ENCODE measurements at regions not wholly inside any gene's neighbourhood (a gene's known extent, or its start where the extent isn't known, plus 50 kb on each side); places are given as distances from the start of the nearest gene placed in this dataset.

DNA sequence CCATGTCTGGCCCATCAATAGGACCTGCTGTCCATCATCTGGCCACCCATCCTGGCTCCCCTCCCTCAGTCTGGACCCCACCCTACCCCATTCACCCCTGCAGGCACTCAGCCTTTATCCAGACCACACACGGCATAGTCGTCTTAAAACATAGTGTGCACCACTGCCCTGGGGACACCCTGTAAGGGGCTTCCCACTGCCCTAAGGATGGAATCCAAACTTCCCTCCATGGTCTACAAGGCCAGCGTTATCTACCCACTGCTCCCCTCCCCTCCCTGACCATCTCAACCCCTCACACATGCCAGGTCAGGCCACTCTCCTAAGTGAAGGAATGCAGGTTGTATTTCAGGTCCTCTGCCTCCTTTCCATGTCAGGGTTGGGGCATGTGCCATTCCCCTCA, 352.7 kb upstream of the ZNF507 start:
- no peak for ATAC-seq

DNA sequence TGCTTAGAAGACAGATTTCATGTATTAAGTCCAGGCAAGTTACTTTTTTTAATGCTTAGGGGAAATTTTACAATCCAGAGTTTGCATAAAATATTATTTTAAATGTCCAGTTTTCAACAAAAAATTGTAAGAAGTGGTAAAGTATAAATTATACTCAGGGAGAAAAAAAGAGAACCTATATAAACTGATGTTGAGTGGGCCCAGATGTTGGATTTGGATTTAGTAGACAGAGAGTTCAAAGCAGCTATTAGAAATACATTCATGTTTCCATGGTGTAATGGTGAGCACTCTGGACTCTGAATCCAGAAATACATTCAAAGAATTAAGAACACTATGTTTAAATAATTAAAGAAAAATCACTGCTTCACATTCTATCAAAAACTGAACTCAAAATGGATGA, 349.9 kb upstream of the ZNF507 start:
- no peak for ATAC-seq

DNA sequence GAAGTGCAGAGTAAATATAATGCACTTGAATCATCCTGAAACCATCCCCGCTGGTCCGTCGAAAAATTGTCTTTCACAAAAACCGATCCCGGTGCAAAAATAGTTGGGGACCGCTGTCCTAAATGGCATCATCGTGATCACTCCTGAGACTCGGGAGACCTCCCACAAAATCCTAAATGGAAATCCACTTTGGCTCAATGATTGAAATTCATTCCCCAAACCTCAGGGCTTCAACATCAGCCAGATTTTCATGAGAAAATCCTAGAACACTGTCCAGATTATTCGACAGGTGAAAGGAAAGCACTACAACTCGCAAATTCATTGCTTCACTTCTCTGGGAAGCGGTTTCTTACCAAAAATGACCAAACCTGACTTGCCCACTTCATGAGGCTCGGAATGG, 335.3 kb upstream of the ZNF507 start:
- ATAC-seq, result no peak

DNA sequence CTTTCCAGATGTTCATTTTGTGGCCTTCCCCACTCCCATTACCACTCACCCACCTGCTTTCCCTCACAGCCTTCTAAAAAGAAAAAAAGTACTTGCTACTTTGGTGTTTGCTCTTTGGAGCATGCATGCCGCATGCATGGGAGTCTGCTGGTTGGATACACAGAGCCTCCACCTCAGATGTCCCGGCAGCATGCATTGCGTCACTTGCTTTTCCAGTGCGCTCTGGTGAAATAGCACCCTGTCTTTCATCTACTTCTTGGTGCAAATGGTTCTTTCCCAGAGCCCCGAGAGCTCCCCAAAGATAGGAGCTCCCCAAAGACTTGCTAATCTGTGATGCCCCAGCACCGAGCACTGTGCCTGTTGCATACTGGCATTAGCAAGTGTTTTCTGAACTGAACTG, 333.2 kb upstream of the ZNF507 start:
- ATAC-seq, result no peak

DNA sequence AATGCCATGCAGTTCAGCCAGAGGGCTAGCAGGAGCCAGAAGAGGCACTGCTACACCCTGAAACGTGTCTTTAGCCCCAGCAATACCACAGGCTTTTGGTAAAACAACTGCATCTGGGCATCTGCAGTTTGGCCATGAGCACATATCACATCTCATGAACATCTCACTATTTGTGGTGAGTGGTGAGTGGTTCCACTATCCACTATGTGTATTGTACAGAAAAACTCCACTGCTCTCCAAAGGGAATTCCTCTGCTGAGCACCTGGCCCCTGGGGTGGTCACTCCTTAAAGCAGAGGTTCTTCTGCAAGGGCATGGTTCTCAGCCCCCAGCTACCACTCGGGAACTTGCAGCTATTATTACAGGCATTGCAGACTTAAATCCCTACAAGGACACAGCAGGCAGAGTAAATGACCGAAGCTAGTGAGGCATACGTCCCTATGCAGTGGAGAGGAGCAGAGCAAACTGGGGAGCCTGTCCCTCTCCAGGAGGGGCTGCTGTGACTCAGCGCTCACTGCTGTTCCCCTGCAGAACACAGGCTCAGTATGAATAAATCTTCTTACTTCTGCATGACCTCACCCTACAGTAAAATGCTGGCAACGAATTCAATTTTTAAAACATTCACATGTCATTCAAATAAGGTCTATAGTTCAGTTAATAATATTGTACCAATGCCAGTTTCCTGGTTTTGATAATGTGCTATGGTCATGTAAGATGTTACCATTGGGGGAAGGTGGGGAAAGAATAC, 332.4 kb upstream of the ZNF507 start:
- no peak for ATAC-seq

DNA sequence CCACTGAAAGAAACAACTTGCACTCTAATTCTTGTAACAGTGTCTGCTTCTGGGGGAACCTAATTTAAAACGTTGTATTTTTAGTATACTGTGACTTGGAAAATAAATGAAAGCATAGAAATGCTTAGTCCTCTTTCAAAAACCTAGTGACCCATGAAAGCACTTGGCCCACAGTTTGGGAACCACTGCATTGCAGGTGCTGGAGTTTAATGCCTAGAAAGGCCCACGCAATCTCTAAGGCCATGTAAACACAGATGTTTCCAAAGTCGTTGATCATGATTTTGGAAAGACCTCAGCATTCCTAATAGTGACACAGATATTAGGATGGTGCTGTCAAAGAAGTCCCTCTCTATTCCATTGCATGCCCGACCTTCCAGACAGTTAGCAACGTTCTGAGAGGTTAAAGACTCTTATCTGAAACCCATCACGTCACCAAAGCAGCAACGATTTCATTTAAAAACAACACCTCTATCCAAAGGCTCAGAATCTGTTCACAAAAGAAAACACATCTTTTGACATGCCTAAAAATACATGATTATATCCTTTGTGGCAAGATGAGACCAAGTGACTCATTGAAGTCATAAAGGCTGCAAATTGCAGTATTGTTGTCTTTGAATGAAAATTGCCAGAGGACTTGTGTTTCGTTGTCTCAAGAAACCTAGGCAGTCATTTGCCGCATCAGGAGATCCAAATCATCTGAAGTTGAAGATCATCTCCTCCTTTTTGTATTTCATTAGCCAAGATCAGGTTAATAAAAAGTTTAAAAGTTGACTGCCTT, 328.0 kb upstream of the ZNF507 start:
- no peak for ATAC-seq

DNA sequence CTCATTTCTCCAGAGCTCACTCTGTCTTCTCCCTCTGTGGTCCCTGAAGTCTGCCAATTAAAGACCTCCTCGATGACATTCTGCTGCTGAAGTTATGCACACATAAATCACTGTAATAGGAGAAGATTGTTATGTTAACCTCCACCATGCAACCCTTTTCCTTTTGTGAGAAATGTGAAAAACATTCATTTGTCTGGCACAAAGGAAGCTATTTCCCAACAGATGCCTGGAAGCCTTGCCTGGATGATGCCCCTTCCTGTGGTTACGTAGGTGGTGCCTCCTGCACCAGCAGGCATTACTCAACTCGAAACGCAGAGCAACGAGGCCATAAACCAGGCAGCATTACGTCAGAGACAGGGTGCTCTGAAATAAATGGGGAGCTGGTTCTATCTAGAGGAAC, 327.4 kb upstream of the ZNF507 start:
- ATAC-seq, result no peak

DNA sequence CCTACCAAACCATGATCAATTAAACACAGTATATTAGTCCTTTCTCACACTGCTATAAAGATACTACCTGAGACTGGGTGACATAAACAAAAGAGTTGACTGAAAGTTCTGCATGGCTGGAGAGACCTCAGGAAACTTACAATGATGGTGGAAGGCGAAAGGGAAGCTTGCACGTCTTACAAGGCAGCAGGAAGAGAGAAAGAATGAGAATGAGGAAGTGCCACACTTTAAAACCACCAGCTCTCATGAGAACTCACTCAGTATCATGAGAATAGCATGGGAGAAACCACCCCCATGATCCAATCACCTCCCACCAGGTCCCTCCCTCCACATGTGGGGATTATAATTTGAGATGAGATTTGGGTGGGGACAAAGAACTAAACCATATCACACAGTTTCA, 324.9 kb upstream of the ZNF507 start:
- ATAC-seq, result no peak

DNA sequence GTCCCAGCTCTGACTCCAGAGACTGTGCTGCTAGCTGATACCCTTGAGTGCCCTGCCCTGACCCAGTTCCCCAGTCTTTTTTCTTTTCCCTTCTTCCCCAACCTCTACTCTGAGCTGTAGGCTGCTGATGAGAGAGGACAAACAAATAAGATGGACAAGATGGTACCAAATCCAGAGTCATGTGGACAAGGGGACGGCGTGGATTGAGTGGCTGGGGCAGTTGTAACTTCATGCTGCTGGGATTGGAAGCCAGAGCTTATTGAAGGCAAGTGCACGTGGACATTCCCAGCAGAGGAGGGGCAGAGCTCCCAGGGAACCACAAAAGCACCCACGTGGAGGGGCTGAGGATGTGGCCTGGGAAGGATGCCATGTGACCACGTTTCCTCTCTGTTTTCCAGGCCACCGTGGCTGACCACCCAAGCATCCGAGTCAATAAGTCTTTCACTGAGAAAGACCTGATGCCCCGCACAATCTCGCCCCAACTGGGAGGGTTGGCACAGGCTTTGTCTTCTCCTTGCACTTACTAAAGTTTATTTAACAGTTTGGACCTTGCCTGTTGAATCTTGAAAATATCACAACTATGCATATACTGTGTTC, 323.3 kb upstream of the ZNF507 start:
- ATAC-seq, result no peak

DNA sequence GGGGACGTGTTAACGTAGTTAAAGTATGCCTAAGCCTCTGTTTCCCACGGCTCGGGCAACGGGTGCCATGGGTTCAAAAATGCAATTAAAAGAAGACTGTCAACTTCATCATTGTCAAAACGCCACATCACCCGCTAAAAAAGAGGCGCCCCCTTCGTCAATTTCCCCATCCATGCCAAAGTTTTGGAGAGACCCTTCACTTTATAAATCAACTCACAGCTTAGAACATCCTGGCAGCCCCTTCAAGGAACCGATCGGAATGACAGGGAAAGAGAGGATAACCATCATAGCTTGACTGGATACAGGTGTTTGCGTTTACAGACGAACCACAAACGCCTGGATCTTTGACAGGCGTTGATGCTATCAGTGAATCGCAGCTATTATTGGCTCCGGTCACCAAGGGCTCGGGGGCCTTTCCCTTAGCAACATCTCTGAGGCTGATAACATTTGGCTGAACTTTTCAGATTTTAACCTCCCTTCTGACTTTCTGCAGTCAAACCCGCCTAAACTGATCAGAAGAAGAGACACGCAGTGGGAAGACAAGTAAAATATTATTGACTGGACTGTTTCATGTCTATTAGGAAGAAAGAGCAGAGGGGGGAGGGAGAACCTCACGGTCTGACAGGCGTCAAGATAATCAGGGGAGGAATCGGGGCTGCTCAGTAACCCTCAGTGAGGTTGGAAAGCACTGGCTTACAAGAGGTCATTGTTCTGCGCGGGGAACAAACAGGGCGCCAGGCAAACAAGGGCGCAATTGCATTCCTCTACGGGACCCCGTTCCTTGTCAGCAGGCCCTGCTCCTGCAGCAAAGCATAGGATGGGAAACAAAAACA, 322.5 kb upstream of the ZNF507 start:
- no peak for ATAC-seq

DNA sequence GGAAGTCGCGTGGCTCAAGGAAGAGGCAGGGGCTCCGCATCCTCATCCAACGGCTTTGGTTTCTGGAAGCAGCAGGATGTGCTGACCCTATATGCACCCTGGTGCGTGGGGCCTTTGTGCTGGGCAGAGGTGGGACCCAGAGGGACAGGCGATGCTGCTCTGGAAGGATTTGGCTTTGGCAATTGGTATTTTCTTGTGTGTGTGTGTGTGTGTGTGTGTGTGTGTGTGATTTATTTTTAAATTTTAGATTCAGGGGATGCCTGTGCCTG, 321.9 kb upstream of the ZNF507 start:
- ATAC-seq, result no peak

DNA sequence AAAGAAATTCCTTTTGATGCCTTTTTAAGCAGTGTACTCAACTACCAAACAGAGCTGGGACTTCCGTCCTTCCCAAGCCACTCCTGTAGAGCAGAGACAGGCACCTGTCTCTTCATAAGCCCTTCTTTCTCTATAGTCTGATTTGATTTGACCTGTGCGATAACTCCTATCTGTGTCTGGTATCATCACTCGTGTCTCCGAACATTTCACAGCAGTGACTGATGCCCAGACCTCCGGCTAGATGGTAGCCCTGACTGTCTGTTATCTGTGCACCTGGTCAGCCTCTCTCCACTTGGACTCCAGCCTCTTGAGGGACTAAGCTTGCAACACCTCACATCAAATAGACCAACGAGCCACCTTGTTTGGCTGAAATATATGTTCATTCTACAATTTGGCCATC, 316.2 kb upstream of the ZNF507 start:
- ATAC-seq, result no peak

DNA sequence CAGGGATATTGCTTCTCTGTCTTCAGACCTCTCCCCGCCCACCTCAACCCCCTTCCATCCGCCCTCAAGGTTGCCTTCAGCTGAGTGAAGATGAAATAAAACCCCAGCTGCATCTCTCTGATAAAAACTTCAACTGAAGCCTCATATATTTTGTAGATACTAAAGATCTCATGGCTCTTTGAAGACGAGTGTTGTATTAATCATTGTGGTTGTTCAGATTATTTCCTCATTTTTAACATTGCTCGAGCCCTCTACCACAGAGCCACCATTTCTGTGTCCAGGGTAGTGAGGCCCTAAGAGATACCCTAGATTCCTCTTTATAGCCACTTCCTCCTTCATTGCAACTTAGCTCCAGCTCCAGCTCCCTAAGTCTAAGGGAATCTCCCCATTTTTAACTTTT, 312.8 kb upstream of the ZNF507 start:
- ATAC-seq, result no peak

DNA sequence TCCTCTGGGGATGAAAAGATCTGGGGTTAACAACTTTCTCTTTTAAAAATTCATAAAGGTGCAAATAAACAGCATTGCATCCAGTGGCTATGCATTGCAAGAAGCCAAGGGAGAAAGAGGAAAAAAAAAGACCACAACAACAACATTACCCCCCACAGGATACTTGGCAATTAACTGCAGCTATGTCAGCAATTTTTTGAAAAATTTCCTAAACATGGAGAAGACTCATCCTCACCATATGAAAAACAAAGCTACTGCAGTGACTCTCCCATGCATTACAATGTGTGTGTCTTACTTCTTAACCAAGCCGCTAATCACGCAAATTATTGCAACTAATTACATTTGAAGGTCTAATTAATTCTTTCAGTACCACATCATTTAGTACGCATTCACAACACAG, 309.8 kb upstream of the ZNF507 start:
- no peak for ATAC-seq

DNA sequence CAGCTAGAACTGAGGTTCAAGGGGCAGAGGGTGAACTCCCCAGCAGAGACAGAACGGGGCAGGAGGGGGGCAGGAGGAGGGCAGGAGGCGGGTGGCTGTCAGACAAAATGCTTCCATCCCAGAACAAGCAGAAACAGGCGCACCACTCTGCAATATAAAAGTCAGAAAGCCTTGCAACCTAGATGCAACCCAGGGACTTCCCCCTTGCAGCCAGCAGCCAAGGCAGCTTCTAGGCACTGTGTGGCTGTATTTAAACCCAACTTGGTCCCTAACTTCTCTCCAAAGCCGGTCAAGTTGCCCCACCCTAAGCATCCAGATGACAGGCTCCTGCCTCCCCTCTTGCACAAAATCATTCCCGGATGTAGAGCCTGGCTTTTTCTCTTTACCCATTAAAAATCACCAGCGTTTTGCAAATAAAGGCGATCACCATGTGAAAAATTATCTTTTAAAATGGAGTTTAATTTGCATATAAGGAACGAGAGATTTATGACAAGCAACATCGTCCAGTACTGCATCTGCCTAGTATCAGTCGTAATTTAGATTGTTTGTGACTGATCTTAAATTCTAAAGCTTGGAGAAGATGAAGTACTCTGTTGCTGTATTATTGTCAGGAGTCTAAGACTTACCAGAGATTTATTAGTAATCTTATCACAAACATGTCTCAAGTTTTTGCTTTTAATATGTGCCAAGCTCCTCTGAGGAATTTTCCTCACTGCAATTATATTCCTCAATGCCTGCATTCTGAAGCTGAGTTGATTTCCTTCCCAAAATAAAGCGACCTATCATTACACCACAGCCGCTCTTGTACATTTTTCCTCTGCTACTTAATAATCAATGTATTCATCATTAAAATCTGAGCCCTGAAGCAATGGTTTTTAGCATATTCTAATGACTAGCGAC, 307.1 kb upstream of the ZNF507 start:
- ATAC-seq, result no peak

DNA sequence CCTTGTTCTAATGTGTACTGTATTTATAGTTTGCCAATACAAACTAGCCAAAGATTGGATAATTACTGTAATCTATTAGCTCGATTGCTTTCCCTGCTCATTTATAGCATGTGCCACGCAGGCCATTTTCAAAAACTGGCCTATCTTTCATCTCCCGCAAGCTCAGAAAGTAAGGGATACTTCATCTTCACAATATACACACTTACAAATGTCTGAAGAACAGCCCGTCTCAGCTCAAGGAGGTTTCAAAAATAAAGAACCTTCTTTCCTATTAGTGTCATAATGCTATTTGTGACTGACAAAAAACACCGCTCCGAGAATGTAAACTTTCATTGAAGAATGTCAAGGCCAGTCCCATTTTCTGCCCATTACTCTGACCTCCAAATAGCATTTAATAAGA, 306.4 kb upstream of the ZNF507 start:
- no peak for ATAC-seq

DNA sequence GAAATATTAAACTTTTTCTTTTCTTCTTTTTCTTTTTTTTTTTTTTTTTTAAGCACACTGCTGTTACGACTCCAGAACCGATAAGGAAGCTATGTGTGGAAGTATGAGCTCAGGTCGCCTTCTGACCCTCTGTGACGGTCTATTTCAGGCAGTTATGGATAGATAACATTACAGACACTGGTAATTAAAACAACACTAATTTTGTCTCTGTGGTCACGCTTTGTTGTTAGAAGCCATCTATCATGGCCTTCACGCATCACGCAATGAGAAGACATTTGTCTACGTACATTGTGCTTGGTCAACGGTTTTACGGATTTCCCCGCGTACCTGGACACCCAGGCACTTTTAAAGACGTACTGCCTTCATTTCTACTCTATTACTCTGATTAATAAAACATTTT, 306.0 kb upstream of the ZNF507 start:
- ATAC-seq, result no peak

DNA sequence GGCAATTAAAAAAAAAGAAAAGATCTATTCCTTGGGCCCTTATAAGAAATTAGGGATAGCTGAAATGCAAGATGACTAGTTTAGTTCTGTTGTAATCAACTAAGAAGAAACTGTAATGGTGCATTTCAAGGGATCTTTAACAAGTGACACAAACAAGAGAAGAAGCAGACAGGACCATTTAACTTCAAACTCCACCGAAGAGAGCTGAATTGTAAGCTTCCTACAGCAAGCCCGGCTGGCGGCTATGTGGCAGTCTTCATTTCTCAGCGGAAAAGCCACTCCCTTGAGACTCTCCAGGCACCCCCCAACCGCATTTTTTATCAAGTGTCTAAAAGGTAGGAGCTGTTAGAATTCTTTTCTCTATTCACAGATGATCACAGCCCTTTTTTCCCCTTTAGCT, 305.2 kb upstream of the ZNF507 start:
- ATAC-seq, result no peak

DNA sequence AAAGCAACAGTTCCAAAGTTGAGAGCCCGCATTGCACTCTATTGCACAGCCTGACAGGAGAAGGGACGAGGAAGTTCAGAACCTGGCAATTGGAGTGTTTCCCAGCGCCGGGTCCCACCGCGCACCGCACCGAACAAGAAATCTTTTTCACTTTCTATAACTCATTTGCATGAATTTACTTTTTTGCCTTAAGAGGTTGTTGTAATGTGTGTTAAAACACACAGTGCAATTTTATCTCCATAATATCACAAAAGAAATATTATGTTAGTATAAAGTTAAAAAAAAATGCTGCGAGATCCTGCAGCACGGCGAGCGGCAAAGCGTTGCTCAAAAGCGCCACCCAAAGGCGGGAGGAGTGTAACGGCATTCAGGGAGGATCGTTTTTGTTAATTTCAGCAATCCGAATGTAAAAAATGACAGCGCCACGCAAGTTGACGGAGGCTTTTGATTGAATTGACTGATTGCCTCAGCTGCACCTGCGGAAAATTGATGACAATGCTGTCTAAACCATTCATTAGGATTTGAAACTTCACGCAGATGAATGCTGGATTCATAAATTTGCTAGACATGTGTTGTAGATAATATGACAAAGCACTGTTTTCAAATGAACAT, 303.6 kb upstream of the ZNF507 start:
- no peak for ATAC-seq

DNA sequence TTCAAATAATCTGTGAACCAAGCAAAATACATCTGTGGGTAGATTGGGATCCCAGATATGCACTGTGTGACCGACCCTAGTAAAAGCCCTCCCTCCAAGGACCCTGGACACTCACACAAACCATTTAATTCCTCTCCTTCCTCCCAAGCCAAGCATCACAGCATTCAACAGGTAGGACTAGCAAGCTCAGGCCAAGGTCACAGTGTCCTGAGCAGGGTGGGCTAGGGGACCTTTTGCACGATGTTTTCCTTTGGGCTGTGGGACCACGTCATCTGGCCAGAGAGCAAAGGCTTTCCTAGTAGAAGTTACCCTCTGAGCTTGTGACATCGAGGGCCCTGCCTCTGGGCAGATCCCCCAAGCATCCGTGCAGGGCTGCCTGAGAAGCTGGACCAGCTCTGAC, 297.6 kb upstream of the ZNF507 start:
- ATAC-seq, result no peak

DNA sequence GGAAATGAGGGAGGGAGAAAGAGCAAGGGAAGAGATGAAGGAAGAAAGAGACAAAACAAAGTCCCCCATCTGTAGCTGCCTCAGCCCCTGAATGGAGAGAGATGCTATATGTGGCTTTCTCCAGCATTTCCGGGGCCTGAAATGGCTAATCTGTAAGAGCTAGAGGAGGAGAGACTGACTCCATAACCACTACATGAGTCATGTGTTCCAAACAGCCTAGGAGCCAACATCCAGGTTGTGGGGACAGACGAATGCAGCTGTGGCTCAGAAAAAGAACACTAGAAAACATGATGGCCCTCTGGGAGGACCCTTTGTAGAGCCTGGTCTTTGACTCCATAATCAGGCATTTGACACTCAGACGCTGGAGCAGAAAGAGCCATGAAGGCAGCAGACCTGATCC, 292.0 kb upstream of the ZNF507 start:
- ATAC-seq, result no peak

DNA sequence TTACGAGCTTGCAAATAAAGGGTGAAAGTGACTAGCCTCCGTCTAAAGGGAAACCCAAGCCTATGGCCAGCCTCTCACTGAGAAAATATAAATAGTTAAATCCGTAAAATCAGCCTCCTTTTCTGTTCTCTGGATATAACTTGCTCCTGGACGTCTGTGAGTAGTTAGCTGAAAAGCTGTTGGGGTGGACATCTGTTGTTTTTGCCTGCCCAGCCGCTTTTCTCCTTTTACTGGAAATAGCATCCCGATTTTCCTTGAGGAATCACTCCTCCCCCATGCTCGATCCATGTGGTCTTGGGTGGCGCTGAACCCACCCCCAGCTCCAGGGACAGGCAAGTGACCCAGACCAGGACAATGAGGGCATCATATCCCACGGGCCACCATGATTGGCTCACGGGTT, 291.5 kb upstream of the ZNF507 start:
- ATAC-seq, result no peak

All from esophagus mucosa (tissue), 1 donor.